ENCODE measurements at regions not wholly inside any gene's neighbourhood (a gene's known extent, or its start where the extent isn't known, plus 50 kb on each side); places are given as distances from the start of the nearest gene placed in this dataset.

- no peak overlapping the region for H3K14ac ChIP-seq (replicated peaks; ENCODE audit: low read depth, low read length)
- dilution Hi-C loops (cut with HindIII; ENCODE audit: low sequenced_read_pairs, unreplicated experiment) = no loop called here
- no peak overlapping the region for H2BK120ac ChIP-seq (ENCODE audit: low read depth, low read length)
- intact Hi-C loops (cut with micrococcal nuclease) = no loop called here
- no peak overlapping the region for H3K4me2 ChIP-seq (ENCODE audit: low read depth, low read length)
- no peak overlapping the region for H2AFZ ChIP-seq (replicated peaks; ENCODE audit: low read length, poor library complexity)
- H3K56ac ChIP-seq (ENCODE audit: extremely low read depth, insufficient read depth, low read length) = no peak overlapping the region
- no peaks in the 10 kb centered on the region for H3K79me1 ChIP-seq (ENCODE audit: low read depth in 1 of 2, low read length in 2 of 2)
- no peak for ATAC-seq (ENCODE audit: low read depth)
- H3K4me3 ChIP-seq (ENCODE audit: insufficient read depth, low read depth, low read length) = no peak overlapping the region
- no peak overlapping the region for H2BK20ac ChIP-seq (ENCODE audit: low read depth, low read length)
- H3K9me1 ChIP-seq (ENCODE audit: insufficient read depth, low read length) = no peaks in the 10 kb centered on the region
- no peak overlapping the region for H2BK15ac ChIP-seq (ENCODE audit: low read depth, low read length)
- H2AK9ac ChIP-seq (replicated peaks; ENCODE audit: low read depth, low read length, poor library complexity) = no peak overlapping the region
- H3K4me1 ChIP-seq (ENCODE audit: control insufficient read depth, insufficient read depth, low read length) = no peaks in the 10 kb centered on the region
- H2BK5ac ChIP-seq (ENCODE audit: low read depth, low read length, poor library complexity, severe bottlenecking) = no peak overlapping the region
- no peak overlapping the region for H2AK5ac ChIP-seq (ENCODE audit: low read depth, low read length)
- no peak overlapping the region for H3K18ac ChIP-seq (ENCODE audit: low read depth, low read length)
- no peaks in the 10 kb centered on the region for H3K9me3 ChIP-seq (ENCODE audit: control insufficient read depth, insufficient read depth, low read length)
- H4K8ac ChIP-seq (ENCODE audit: low read depth in 2 of 2, low read length in 2 of 2) = no peak overlapping the region
- no peak for TF ChIP-seq MAZ (IDR thresholded peaks at IDR 0.05; ENCODE audit: borderline replicate concordance, low read depth, low read length)
- no peak for TF ChIP-seq NFE2L2 (IDR thresholded peaks at IDR 0.05; ENCODE audit: low read depth, low read length)
- TF ChIP-seq MXI1 (IDR thresholded peaks at IDR 0.05; ENCODE audit: borderline replicate concordance, low read depth, low read length) = no peak
- no peak for TF ChIP-seq ELK1 (IDR thresholded peaks at IDR 0.05; ENCODE audit: borderline replicate concordance, low read depth, low read length)
- no peak for TF ChIP-seq RAD21 (IDR thresholded peaks at IDR 0.05; ENCODE audit: low read length)
- no peak for TF ChIP-seq CHD1 (IDR thresholded peaks at IDR 0.05; ENCODE audit: low read depth, low read length)
- H3K27me3 ChIP-seq (ENCODE audit: control insufficient read depth, insufficient read depth, low read length) = no peaks in the 10 kb centered on the region
- in situ Hi-C loops (cut with MboI; ENCODE audit: low sequenced_read_pairs) = no loop called here
- no TSS peak for BruUV-seq (replicated peaks)
- no peak overlapping the region for H3K9ac ChIP-seq (ENCODE audit: low read depth, low read length)
- H3K27ac ChIP-seq (ENCODE audit: insufficient read depth, low read length) = no peak overlapping the region
- H4K5ac ChIP-seq (ENCODE audit: low read depth, low read length) = no peak overlapping the region
- WGBS, 2 experiments (ENCODE audit: extremely low coverage in 2 of 2, insufficient read length in 1 of 2) = no CpG with 5 or more reads among the region's 2 CpGs
- no peak overlapping the region for H3K23ac ChIP-seq (ENCODE audit: low read depth, low read length)
- no peak overlapping the region for H3K4ac ChIP-seq (ENCODE audit: low read depth, low read length)
- ChIA-PET CTCF (no interaction called here), POLR2A (ENCODE audit: unreplicated experiment) (interaction anchor here (0.6 kb wide), 1 partner anchor 17 kb away, joined by 3 read pairs; no protein-coding TSS in a partner anchor)
- H4K20me1 ChIP-seq (ENCODE audit: insufficient read depth, low read length) = no peaks in the 10 kb centered on the region
- no peak for DNase-seq
- no peak overlapping the region for H4K91ac ChIP-seq (ENCODE audit: insufficient read depth, low read depth, low read length)
- H3K36me3 ChIP-seq (ENCODE audit: control insufficient read depth, insufficient read depth, low read length) = no peaks in the 10 kb centered on the region
Observed at GRCh38 chr13:34638897-34639296, 303.2 kb upstream of the NBEA start.

Measured in IMR-90 (cell line).